ENCODE measurements at regions not wholly inside any gene's neighbourhood (a gene's known extent, or its start where the extent isn't known, plus 50 kb on each side); places are given as distances from the start of the nearest gene placed in this dataset.

DNA sequence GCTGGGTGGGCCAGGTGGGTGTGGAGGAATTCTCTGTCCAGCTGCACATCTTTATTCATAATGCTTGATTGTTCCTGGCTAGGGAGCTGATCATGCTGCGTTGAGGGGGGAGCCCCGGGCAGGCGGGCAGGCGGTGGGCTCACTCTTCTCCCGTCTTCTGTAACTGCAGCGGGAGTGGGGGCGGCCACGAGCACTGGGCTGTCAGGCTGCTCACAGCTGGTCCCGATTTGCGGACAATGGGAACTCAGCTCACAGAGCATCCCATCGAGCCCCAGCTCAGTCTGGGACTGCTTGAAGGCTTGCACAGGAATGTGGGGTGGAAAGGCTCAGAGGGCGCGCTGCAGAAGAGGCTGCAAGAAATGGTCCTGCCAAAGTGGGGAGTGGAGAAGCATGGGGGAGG lies 63.8 kb downstream of the EFNB1 start:
- no peak for TF ChIP-seq EZH2 (IDR thresholded peaks at IDR 0.05; ENCODE audit: low read length, missing control alignments)
- TF ChIP-seq CTCF (conservative IDR thresholded peaks at IDR 0.05 in 1 of 2, IDR thresholded peaks at IDR 0.05 in 1 of 2; ENCODE audit: low read depth in 1 of 2, low read length in 2 of 2), result no peak
